ENCODE measurements at regions not wholly inside any gene's neighbourhood (a gene's known extent, or its start where the extent isn't known, plus 50 kb on each side); places are given as distances from the start of the nearest gene placed in this dataset.

GRCh38 chr14:30482276-30482675, 76.7 kb upstream of the G2E3 start:
- intact Hi-C loops (cut with DNase I; ENCODE audit: low total_unique reads), result no loop called here
- no peak overlapping the region for H3K4me3 ChIP-seq (ENCODE audit: low read depth, poor library complexity, severe bottlenecking)
- no peak for TF ChIP-seq CTCF (IDR thresholded peaks at IDR 0.05)
- 64 to 85% methylated on average over 1 of the region's 1 CpG for WGBS, 2 donors
- no peak for DNase-seq (ENCODE audit: low spot score in 2 of 2)

- WGBS, 2 donors, result 77 to 83% methylated on average over 3 of the region's 3 CpGs
- TF ChIP-seq CTCF (IDR thresholded peaks at IDR 0.05), result no peak
- no peak for TF ChIP-seq POLR2A (IDR thresholded peaks at IDR 0.05)
- intact Hi-C loops (cut with DNase I; ENCODE audit: low total_unique reads), result no loop called here
- no peak overlapping the region for H3K4me3 ChIP-seq (ENCODE audit: low read depth, poor library complexity, severe bottlenecking)
- DNase-seq (ENCODE audit: low spot score in 2 of 2), result no peak
These were observed 74.8 kb upstream of the G2E3 start for GRCh38 chr14:30484201-30484600.

- DNase-seq (ENCODE audit: low spot score in 2 of 2), result no peak
- TF ChIP-seq CTCF (IDR thresholded peaks at IDR 0.05), result no peak
- TF ChIP-seq POLR2A (IDR thresholded peaks at IDR 0.05), result no peak
- intact Hi-C loops (cut with DNase I; ENCODE audit: low total_unique reads), result no loop called here
- H3K4me3 ChIP-seq (ENCODE audit: low read depth, poor library complexity, severe bottlenecking), result no peak overlapping the region
- WGBS, 2 donors, result 74 to 88% methylated on average over 1 of the region's 1 CpG
These were observed 74.0 kb upstream of the G2E3 start for GRCh38 chr14:30484976-30485375.

GRCh38 chr14:30496852-30497251, 62.1 kb upstream of the G2E3 start:
- WGBS, 2 donors, result 64 to 68% methylated on average over 1 of the region's 1 CpG
- H3K4me3 ChIP-seq (ENCODE audit: low read depth, poor library complexity, severe bottlenecking), result no peak overlapping the region
- no peak for TF ChIP-seq CTCF (IDR thresholded peaks at IDR 0.05)
- TF ChIP-seq POLR2A (IDR thresholded peaks at IDR 0.05), result no peak
- no peak for DNase-seq (ENCODE audit: low spot score in 2 of 2)
- intact Hi-C loops (cut with DNase I; ENCODE audit: low total_unique reads), result no loop called here

- intact Hi-C loops (cut with DNase I; ENCODE audit: low total_unique reads), result no loop called here
- TF ChIP-seq POLR2A (IDR thresholded peaks at IDR 0.05) (no peak), CTCF (IDR thresholded peaks at IDR 0.05) (no peak)
- no peak for DNase-seq (ENCODE audit: low spot score in 2 of 2)
- no peak overlapping the region for H3K4me3 ChIP-seq (ENCODE audit: low read depth, poor library complexity, severe bottlenecking)
These were observed 59.6 kb upstream of the G2E3 start for GRCh38 chr14:30499358-30499757.

- TF ChIP-seq CTCF (IDR thresholded peaks at IDR 0.05) (no peak), POLR2A (IDR thresholded peaks at IDR 0.05) (no peak)
- DNase-seq (ENCODE audit: low spot score in 2 of 2), result no peak
- 82 to 91% methylated on average over 2 of the region's 2 CpGs for WGBS, 2 donors
- no peak overlapping the region for H3K4me3 ChIP-seq (ENCODE audit: low read depth, poor library complexity, severe bottlenecking)
- intact Hi-C loops (cut with DNase I; ENCODE audit: low total_unique reads), result no loop called here
These were observed 58.7 kb upstream of the G2E3 start for GRCh38 chr14:30500222-30500621.

Data from lower leg skin (tissue), 4 donors.